BE2C (cell line): ENCODE measurements at regions not wholly inside any gene's neighbourhood (a gene's known extent, or its start where the extent isn't known, plus 50 kb on each side); places are given as distances from the start of the nearest gene placed in this dataset.

Source experiments
- DNase-seq: peaks from one replicate; pipeline ENCODE4 v3.0.0-alpha.2; 2020
- H3K27me3 ChIP-seq: fragments of 250-450 bp; sonication (Bioruptor Pico); 2 replicates; pipeline ENCODE4 v1.5.1; 2020; ENCODE audit warnings: mild to moderate bottlenecking
- H3K36me3 ChIP-seq: fragments of 250-450 bp; sonication (Bioruptor Pico); 2 replicates; pipeline ENCODE4 v1.5.1; 2020; ENCODE audit warnings: mild to moderate bottlenecking
- H3K4me1 ChIP-seq: fragments of 250-450 bp; sonication (Bioruptor Pico); 2 replicates; pipeline ENCODE4 v1.5.1; 2020
- H3K4me3 ChIP-seq: 2 replicates; pipeline ENCODE4 v1.5.1; 2011; ENCODE audit warnings: low read depth, low read length
- H3K9me3 ChIP-seq: fragments of 250-450 bp; sonication (Bioruptor Pico); 2 replicates; pipeline ENCODE4 v1.5.1; 2020
- TF ChIP-seq, protein P1 (sequence below): IDR thresholded peaks from 2 replicates; pipeline ENCODE4 v1.5.1; 2012; ENCODE audit warnings: mild to moderate bottlenecking, low read depth, low read length

DNA sequence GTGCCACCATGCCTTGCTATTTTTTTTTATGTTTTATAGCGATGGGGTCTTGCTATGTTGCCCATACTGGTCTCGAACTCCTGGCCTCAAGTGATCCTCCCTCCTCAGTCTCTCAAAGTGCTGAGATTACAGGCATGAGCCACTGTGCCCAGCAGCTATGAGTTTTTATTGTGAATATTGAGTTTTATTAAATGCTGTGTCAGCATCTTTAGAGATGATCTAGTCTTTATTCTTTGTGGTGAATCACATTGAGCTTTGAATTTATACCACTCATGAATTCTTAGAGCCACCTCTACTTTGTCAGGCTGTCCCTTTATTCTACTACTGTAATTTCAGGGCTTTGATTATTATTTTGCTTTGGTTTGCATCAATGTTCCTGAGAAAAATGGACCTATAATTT lies 428.3 kb downstream of the BTBD3 start:
- H3K4me1 ChIP-seq: no peaks in the 10 kb centered on the region
- no peaks in the 10 kb centered on the region for H3K36me3 ChIP-seq
- no peaks in the 10 kb centered on the region for H3K9me3 ChIP-seq
- no peaks in the 10 kb centered on the region for H3K27me3 ChIP-seq
- TF ChIP-seq, protein P1, sequence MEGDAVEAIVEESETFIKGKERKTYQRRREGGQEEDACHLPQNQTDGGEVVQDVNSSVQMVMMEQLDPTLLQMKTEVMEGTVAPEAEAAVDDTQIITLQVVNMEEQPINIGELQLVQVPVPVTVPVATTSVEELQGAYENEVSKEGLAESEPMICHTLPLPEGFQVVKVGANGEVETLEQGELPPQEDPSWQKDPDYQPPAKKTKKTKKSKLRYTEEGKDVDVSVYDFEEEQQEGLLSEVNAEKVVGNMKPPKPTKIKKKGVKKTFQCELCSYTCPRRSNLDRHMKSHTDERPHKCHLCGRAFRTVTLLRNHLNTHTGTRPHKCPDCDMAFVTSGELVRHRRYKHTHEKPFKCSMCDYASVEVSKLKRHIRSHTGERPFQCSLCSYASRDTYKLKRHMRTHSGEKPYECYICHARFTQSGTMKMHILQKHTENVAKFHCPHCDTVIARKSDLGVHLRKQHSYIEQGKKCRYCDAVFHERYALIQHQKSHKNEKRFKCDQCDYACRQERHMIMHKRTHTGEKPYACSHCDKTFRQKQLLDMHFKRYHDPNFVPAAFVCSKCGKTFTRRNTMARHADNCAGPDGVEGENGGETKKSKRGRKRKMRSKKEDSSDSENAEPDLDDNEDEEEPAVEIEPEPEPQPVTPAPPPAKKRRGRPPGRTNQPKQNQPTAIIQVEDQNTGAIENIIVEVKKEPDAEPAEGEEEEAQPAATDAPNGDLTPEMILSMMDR: no peak
- DNase-seq: no peak
- no peak overlapping the region for H3K4me3 ChIP-seq

DNA sequence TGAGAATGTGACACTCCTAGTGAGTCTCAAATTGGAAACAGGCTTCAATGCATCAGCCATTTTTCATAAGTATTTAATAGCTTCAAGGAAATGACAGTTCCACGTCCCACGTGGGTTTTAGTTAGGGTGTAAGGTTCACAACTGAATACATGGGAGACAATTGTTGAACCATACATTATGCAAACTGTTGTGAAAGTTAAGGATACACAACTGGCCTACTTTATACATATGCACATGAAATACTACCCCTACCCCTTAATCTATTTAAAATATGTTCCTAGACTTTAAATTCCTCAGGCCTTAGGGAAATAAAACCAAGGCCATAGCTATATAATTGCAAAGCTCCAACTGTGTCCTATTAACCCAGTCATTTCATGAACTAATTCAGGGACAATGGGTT lies 436.1 kb downstream of the BTBD3 start:
- TF ChIP-seq, protein P1: no peak
- Histone ChIP-seq H3K4me1 (no peaks in the 10 kb centered on the region), H3K9me3 (peaks cover 4% of the 10 kb centered on the region), H3K36me3 (no peaks in the 10 kb centered on the region), H3K27me3 (no peaks in the 10 kb centered on the region), H3K4me3 (no peak overlapping the region)
- DNase-seq: no peak

DNA sequence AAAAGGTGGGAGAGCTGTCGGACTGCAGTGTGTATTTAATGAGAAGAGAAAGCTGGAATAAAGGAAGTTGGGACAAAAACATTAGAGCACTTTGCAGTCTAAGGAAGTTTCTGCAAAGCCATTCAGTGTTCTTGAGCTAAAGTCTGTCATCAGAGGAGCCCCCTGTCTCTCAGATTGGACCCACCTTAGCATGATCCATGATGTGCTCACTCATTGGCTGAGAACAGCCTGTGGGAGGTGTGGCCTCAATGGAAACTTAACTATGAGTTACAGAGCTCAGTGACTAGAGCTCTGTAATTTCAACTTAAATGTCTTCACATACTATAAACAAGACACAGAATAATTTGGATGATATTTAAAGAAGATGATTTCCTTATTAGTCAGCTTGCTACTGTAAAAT lies 437.0 kb downstream of the BTBD3 start:
- H3K4me3 ChIP-seq: no peak overlapping the region
- no peaks in the 10 kb centered on the region for H3K27me3 ChIP-seq
- DNase-seq: no peak
- no peaks in the 10 kb centered on the region for H3K36me3 ChIP-seq
- H3K9me3 ChIP-seq: peaks cover 4% of the 10 kb centered on the region
- no peaks in the 10 kb centered on the region for H3K4me1 ChIP-seq
- TF ChIP-seq, protein P1: no peak

DNA sequence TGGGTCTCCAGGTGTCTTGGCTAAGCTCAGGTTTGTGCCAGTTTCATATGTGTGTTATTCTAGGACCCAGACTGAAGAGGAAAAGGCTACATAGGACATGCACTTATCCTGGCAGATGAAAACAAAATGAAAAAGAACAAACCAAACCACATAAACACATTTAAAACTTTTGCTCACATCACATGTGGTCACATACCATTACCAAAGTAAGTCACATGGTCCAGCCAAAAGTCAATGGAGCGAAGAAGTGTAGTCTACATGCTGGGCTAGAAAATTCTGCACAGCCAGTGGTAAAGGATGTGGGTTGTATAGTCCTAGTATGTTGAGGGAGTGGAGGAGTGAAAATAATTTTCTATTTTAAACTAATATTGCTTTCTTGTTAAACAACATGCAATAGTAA lies 437.5 kb downstream of the BTBD3 start:
- TF ChIP-seq, protein P1: no peak
- H3K4me1 ChIP-seq: no peaks in the 10 kb centered on the region
- peaks cover 4% of the 10 kb centered on the region for H3K9me3 ChIP-seq
- no peak overlapping the region for H3K4me3 ChIP-seq
- H3K27me3 ChIP-seq: no peaks in the 10 kb centered on the region
- H3K36me3 ChIP-seq: no peaks in the 10 kb centered on the region
- DNase-seq: no peak

DNA sequence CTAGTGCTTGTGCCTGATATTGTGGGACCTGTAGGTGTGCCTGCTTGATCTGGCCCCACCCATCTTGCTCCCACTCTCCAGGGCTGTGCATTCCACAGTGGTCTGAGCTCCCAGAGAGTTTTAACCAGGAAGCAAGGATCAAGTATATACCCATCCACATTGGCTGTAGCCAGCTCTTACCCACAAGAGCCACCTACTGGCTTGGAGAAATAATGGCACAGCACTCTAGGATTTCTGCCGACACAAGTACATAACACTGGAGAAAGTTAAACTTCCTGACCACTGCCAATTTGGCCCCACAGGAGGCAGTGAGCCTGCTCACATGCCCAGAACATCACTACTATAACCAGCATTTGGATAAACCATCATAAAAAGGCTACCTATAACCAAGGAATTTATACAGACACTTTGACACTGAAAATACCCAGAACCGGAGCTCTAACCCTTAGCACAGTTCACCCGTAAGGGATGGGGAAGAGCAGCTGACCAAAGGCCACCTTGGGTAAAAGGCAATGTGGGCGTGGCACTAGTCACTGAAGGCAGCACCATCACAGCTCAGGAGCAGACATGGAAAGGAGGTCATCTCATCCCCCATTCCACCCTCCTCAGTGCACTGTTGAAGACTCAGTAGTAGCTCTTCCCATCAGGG lies 440.4 kb downstream of the BTBD3 start:
- H3K9me3 ChIP-seq: peaks cover 4% of the 10 kb centered on the region
- no peak overlapping the region for H3K4me3 ChIP-seq
- H3K4me1 ChIP-seq: no peaks in the 10 kb centered on the region
- TF ChIP-seq, protein P1: peak; percentile 58
- DNase-seq: peak; percentile 19
- no peaks in the 10 kb centered on the region for H3K27me3 ChIP-seq
- H3K36me3 ChIP-seq: no peaks in the 10 kb centered on the region

DNA sequence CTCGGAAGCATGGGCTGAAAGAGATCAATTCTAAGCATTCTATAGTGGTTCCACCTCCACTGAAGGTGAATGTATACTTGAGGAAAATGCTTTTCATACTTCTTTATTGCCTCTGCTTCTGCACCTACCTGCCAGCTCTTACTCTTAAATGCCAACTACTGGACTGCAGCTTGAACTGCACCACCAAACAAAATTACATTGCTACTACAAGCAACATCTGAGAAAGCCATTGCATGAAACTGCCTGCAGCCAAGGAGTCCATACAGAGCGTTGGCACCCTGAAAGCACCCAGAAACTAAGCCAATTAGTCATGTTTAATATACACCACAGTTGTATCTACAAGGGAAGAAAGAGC lies 440.9 kb downstream of the BTBD3 start:
- no peak for DNase-seq
- Histone ChIP-seq H3K4me1 (no peaks in the 10 kb centered on the region), H3K4me3 (no peak overlapping the region), H3K36me3 (no peaks in the 10 kb centered on the region), H3K9me3 (peaks cover 4% of the 10 kb centered on the region), H3K27me3 (no peaks in the 10 kb centered on the region)
- TF ChIP-seq, protein P1: no peak
